ENCODE measurements at regions not wholly inside any gene's neighbourhood (a gene's known extent, or its start where the extent isn't known, plus 50 kb on each side); places are given as distances from the start of the nearest gene placed in this dataset.

- no peak overlapping the region for H3K4me3 Mint-ChIP-seq
- H3K36me3 Mint-ChIP-seq (ENCODE audit: low read depth): peaks cover 4% of the 10 kb centered on the region
- peaks cover 64% of the 10 kb centered on the region for H3K27me3 Mint-ChIP-seq (ENCODE audit: low read depth)
- peaks cover 18% of the 10 kb centered on the region for H3K9me3 Mint-ChIP-seq
- no peak overlapping the region for H3K27ac Mint-ChIP-seq
- no peak for TF ChIP-seq CTCF (IDR thresholded peaks at IDR 0.05; ENCODE audit: unreplicated experiment in 3 of 3)
- peaks cover 59% of the 10 kb centered on the region for H3K4me1 Mint-ChIP-seq
Observed at GRCh38 chr2:71747559-71747958, 294.2 kb downstream of the DYSF start.

GRCh38 chr2:71746946-71747501 is 293.7 kb downstream of the DYSF start:
- H3K27me3 Mint-ChIP-seq (ENCODE audit: low read depth): peaks cover 64% of the 10 kb centered on the region
- TF ChIP-seq CTCF (IDR thresholded peaks at IDR 0.05; ENCODE audit: unreplicated experiment in 3 of 3): no peak
- no peak overlapping the region for H3K4me3 Mint-ChIP-seq
- H3K9me3 Mint-ChIP-seq: peaks cover 18% of the 10 kb centered on the region
- peaks cover 3% of the 10 kb centered on the region for H3K36me3 Mint-ChIP-seq (ENCODE audit: low read depth)
- H3K4me1 Mint-ChIP-seq: peaks cover 64% of the 10 kb centered on the region
- H3K27ac Mint-ChIP-seq: peak overlapping the region in 1 of 3 experiments; percentile 13

GRCh38 chr2:71744781-71745180 is 291.4 kb downstream of the DYSF start:
- Mint-ChIP-seq H3K9me3 (peaks cover 31% of the 10 kb centered on the region), H3K36me3 (ENCODE audit: low read depth) (peaks cover 12% of the 10 kb centered on the region), H3K27ac (peak overlapping the region in 2 of 3 experiments; percentile 13 to 33), H3K4me3 (peak overlapping the region in 1 of 3 experiments; percentile 7), H3K4me1 (peaks cover 61% of the 10 kb centered on the region), H3K27me3 (ENCODE audit: low read depth) (peaks cover 63% of the 10 kb centered on the region)
- no peak for TF ChIP-seq CTCF (IDR thresholded peaks at IDR 0.05; ENCODE audit: unreplicated experiment in 3 of 3)

GRCh38 chr2:71743995-71744675 is 290.8 kb downstream of the DYSF start:
- Mint-ChIP-seq H3K4me3 (no peak overlapping the region), H3K4me1 (peaks cover 55% of the 10 kb centered on the region), H3K27ac (peak overlapping the region in 2 of 3 experiments; percentile 13 to 33), H3K9me3 (peaks cover 35% of the 10 kb centered on the region), H3K27me3 (ENCODE audit: low read depth) (peaks cover 63% of the 10 kb centered on the region), H3K36me3 (ENCODE audit: low read depth) (peaks cover 12% of the 10 kb centered on the region)
- TF ChIP-seq CTCF (IDR thresholded peaks at IDR 0.05; ENCODE audit: unreplicated experiment in 3 of 3): no peak

- H3K4me1 Mint-ChIP-seq: peaks cover 48% of the 10 kb centered on the region
- H3K36me3 Mint-ChIP-seq (ENCODE audit: low read depth): peaks cover 12% of the 10 kb centered on the region
- no peak for TF ChIP-seq CTCF (IDR thresholded peaks at IDR 0.05; ENCODE audit: unreplicated experiment in 3 of 3)
- peaks cover 61% of the 10 kb centered on the region for H3K27me3 Mint-ChIP-seq (ENCODE audit: low read depth)
- peaks cover 40% of the 10 kb centered on the region for H3K9me3 Mint-ChIP-seq
- H3K4me3 Mint-ChIP-seq: peak overlapping the region in 1 of 3 experiments; percentile 0
- peak overlapping the region; percentile 37 to 86 (median 63) for H3K27ac Mint-ChIP-seq
Observed at GRCh38 chr2:71742953-71743601, 289.7 kb downstream of the DYSF start.

All from nephron (organoid).